GM12878 (cell line): ENCODE measurements at regions not wholly inside any gene's neighbourhood (a gene's known extent, or its start where the extent isn't known, plus 50 kb on each side); places are given as distances from the start of the nearest gene placed in this dataset.

ENCODE experiments used
- ATAC-seq: fragments of 200-7000 bp; cut with Tn5 transposase; 3 replicates; pipeline ENCODE4 v1.9.1; 2020; ENCODE audit warnings: mild to moderate bottlenecking, moderate library complexity
- BruUV-seq: library from RNA; stranded (reverse); fragments of 400-500 nt; replicated peaks from 2 replicates; lab custom pipeline; 2021; lab: Mats Ljungman, UMichigan
- CTCF ChIA-PET: fragments of 300-600 bp; sonication (Branson Sonifier 250); formaldehyde crosslinking; extraction: SDS; loops from one replicate; lab custom pipeline; 2021; ENCODE audit warnings: inconsistent platforms; lab: Yijun Ruan, JAX
- POLR2A ChIA-PET: fragments of 350-600 bp; formaldehyde crosslinking; extraction: SDS; loops from one replicate; lab custom pipeline; 2021; ENCODE audit warnings: inconsistent platforms; lab: Charles Lee
- RAD21 ChIA-PET: fragments of 300-600 bp; sonication (Branson Sonifier 250); formaldehyde crosslinking; loops from one replicate; lab custom pipeline; 2023; ENCODE audit warnings: antibody characterized with exemption; ENCODE audit not compliant: unreplicated experiment; lab: Charles Lee
- SMC1A ChIA-PET: fragments of 300-600 bp; sonication (Branson Sonifier 250); formaldehyde crosslinking; loops from one replicate; lab custom pipeline; 2023; ENCODE audit not compliant: unreplicated experiment, uncharacterized antibody; lab: Charles Lee
- DNase-seq: peaks from one replicate; pipeline ENCODE4 v3.0.0-alpha.2; 2011; ENCODE audit warnings: low read depth, low spot score
- FAIRE-seq: peaks from 3 replicates; lab custom pipeline; 2011; peaks lifted over from hg19 to GRCh38; lab: Jason Lieb, UNC
- H2AFZ ChIP-seq: 2 replicates; pipeline ENCODE4 v1.6.0; 2011; ENCODE audit warnings: low read depth, low read length, control low read depth; ENCODE audit not compliant: control insufficient read depth
- H3K27ac ChIP-seq: 2 replicates; pipeline ENCODE4 v1.5.1; 2011; ENCODE audit warnings: control low read depth; ENCODE audit not compliant: control insufficient read depth, insufficient read depth
- H3K27me3 ChIP-seq, 2 experiments: replicated peaks in 1 of 2; 2 replicates each; pipeline versions ENCODE4 v1.6.0 to v1.6.1; 2011; ENCODE audit warnings: low read length in 1 of 2; ENCODE audit not compliant: control insufficient read depth in 2 of 2, insufficient read depth in 2 of 2
- H3K36me3 ChIP-seq, 2 experiments: 2 replicates each; pipeline ENCODE4 v1.5.1; 2011; ENCODE audit warnings: low read length in 1 of 2; ENCODE audit not compliant: control insufficient read depth in 2 of 2, insufficient read depth in 2 of 2
- H3K4me1 ChIP-seq: 2 replicates; pipeline ENCODE4 v1.6.1; 2011; ENCODE audit warnings: mild to moderate bottlenecking, low read length, moderate library complexity, mixed read lengths; ENCODE audit not compliant: control insufficient read depth, insufficient read depth
- H3K4me2 ChIP-seq: 2 replicates; pipeline ENCODE4 v1.6.0; 2011; ENCODE audit warnings: control low read depth; ENCODE audit not compliant: control insufficient read depth, insufficient read depth
- H3K4me3 ChIP-seq: fragments of 200-600 bp; sonication (generic); 2 replicates; pipeline ENCODE4 v1.5.1; 2016
- H3K79me2 ChIP-seq: 2 replicates; pipeline ENCODE4 v1.6.0; 2011; ENCODE audit warnings: low read length; ENCODE audit not compliant: control insufficient read depth, insufficient read depth
- H3K9ac ChIP-seq: 2 replicates; pipeline ENCODE4 v1.8.0; 2011; ENCODE audit warnings: low read length, control low read depth, mixed read lengths; ENCODE audit not compliant: control insufficient read depth, insufficient read depth
- H3K9me3 ChIP-seq: replicated peaks from 3 replicates; pipeline ENCODE4 v1.5.1; 2011; ENCODE audit warnings: mild to moderate bottlenecking, low read length; ENCODE audit not compliant: control insufficient read depth, insufficient read depth
- H4K20me1 ChIP-seq: 2 replicates; pipeline ENCODE4 v1.6.0; 2011; ENCODE audit not compliant: control insufficient read depth, insufficient read depth
- BMI1 ChIP-seq: fragments of 450-650 bp; IDR thresholded peaks from 2 replicates; pipeline ENCODE4 v1.6.1; 2016; ENCODE audit warnings: mild to moderate bottlenecking, moderate library complexity, borderline replicate concordance
- CBFB ChIP-seq: IDR thresholded peaks from 2 replicates; pipeline ENCODE4 v1.6.1; 2016; ENCODE audit warnings: antibody characterized with exemption, low read depth
- GATAD2B ChIP-seq: fragments of 450-650 bp; conservative IDR thresholded peaks from 2 replicates; pipeline ENCODE4 v1.6.1; 2017; ENCODE audit warnings: low read depth, mild to moderate bottlenecking, moderate library complexity
- IKZF2 ChIP-seq, 2 experiments: fragments of 450-650 bp; IDR thresholded peaks; 2 replicates each; pipeline ENCODE4 v1.6.1; 2017; ENCODE audit warnings: mild to moderate bottlenecking in 2 of 2, moderate library complexity in 2 of 2
- MYC ChIP-seq: IDR thresholded peaks from 2 replicates; pipeline ENCODE4 v1.6.1; 2011; ENCODE audit warnings: mild to moderate bottlenecking, low read length, moderate library complexity, inconsistent platforms; ENCODE audit not compliant: insufficient read depth, insufficient replicate concordance, insufficient read length, severe bottlenecking
- NFIC ChIP-seq: IDR thresholded peaks from 2 replicates; pipeline ENCODE4 v1.6.1; 2012; ENCODE audit warnings: low read depth, mild to moderate bottlenecking, inconsistent platforms, low read length, moderate library complexity
- NRF1 ChIP-seq: conservative IDR thresholded peaks from 2 replicates; pipeline ENCODE4 v1.6.1; 2011; ENCODE audit warnings: mild to moderate bottlenecking, low read depth, low read length, improper control_type of control experiment
- PAX5 ChIP-seq: IDR thresholded peaks from 2 replicates; pipeline ENCODE4 v1.6.1; 2011; ENCODE audit warnings: low read depth, low read length, borderline replicate concordance
- POLR2AphosphoS2 ChIP-seq: IDR thresholded peaks from 2 replicates; pipeline ENCODE4 v1.6.1; 2011; ENCODE audit warnings: low read depth, mild to moderate bottlenecking, low read length, improper control_type of control experiment, moderate library complexity
- RAD21 ChIP-seq: IDR thresholded peaks from 2 replicates; pipeline ENCODE4 v1.6.1; 2011; ENCODE audit warnings: mild to moderate bottlenecking, low read depth, low read length, moderate library complexity; ENCODE audit not compliant: insufficient read depth
- RBBP5 ChIP-seq: fragments of 200-600 bp; sonication (generic); conservative IDR thresholded peaks from 2 replicates; pipeline ENCODE4 v1.6.1; 2016
- YY1 ChIP-seq: IDR thresholded peaks from 2 replicates; pipeline ENCODE4 v1.6.1; 2011; ENCODE audit warnings: low read depth, mild to moderate bottlenecking, low read length
- ZZZ3 ChIP-seq: IDR thresholded peaks from 2 replicates; pipeline ENCODE4 v1.6.1; 2011; ENCODE audit warnings: low read depth; ENCODE audit not compliant: control insufficient read depth, insufficient read length
- WGBS: methylation state at CpG from one replicate; pipeline ENCODE4 v1.1.6; 2016; ENCODE audit warnings: low lambda C conversion rate; ENCODE audit not compliant: insufficient replicate concordance, insufficient coverage; ENCODE audit errors: missing lambda C conversion rate; 5-methylcytosine and 5-hydroxymethylcytosine counted together
- in situ Hi-C: fragments of 300-500 bp; cut with MboI; formaldehyde crosslinking; loops from 9 replicates; pipeline ENCODE4 v1.14.3; 2018; ENCODE audit warnings: mixed read lengths
- intact Hi-C: fragments of 100-400 bp; cut with micrococcal nuclease; formaldehyde crosslinking; loops from one replicate; pipeline ENCODE4 v1.14.2; 2022; ENCODE audit not compliant: unreplicated experiment
- TF ChIP-seq, protein P1 (sequence below): IDR thresholded peaks from 2 replicates; pipeline ENCODE4 v1.6.1; 2011; ENCODE audit warnings: low read depth, low read length, improper control_type of control experiment, borderline replicate concordance
- TF ChIP-seq, protein P2 (sequence below): fragments of 450-650 bp; IDR thresholded peaks from 2 replicates; pipeline ENCODE4 v1.6.1; 2017; ENCODE audit warnings: borderline replicate concordance
- TF ChIP-seq, protein P3 (sequence below): fragments of 450-650 bp; IDR thresholded peaks from 2 replicates; pipeline ENCODE4 v1.6.1; 2017; ENCODE audit warnings: mild to moderate bottlenecking

GRCh38 chr12:123091230-123092150 lies 59.4 kb downstream of the PITPNM2 start:
- Histone ChIP-seq H3K4me1 (peaks cover 8% of the 10 kb centered on the region), H3K4me3 (no peak overlapping the region), H3K27ac (no peak overlapping the region), H4K20me1 (no peaks in the 10 kb centered on the region), H3K9ac (no peak overlapping the region), H3K36me3 (no peaks in the 10 kb centered on the region)
- FAIRE-seq: peak; percentile 27
- ChIA-PET POLR2A (no interaction called here), RAD21 (no interaction called here)
- no TSS peak for BruUV-seq
- WGBS: 79% methylated on average over 8 of the region's 8 CpGs
- peak; percentile 24; the same call in 2 of the 3 replicates for ATAC-seq
- no peak for TF ChIP-seq ZZZ3
- TF ChIP-seq BMI1: no peak
- no peak for TF ChIP-seq IKZF2 (IDR thresholded peaks at IDR 0.05)
- no peak for TF ChIP-seq YY1
- TF ChIP-seq MYC: no peak
- TF ChIP-seq, protein P1, sequence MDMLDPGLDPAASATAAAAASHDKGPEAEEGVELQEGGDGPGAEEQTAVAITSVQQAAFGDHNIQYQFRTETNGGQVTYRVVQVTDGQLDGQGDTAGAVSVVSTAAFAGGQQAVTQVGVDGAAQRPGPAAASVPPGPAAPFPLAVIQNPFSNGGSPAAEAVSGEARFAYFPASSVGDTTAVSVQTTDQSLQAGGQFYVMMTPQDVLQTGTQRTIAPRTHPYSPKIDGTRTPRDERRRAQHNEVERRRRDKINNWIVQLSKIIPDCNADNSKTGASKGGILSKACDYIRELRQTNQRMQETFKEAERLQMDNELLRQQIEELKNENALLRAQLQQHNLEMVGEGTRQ: no peak
- TF ChIP-seq, protein P2, sequence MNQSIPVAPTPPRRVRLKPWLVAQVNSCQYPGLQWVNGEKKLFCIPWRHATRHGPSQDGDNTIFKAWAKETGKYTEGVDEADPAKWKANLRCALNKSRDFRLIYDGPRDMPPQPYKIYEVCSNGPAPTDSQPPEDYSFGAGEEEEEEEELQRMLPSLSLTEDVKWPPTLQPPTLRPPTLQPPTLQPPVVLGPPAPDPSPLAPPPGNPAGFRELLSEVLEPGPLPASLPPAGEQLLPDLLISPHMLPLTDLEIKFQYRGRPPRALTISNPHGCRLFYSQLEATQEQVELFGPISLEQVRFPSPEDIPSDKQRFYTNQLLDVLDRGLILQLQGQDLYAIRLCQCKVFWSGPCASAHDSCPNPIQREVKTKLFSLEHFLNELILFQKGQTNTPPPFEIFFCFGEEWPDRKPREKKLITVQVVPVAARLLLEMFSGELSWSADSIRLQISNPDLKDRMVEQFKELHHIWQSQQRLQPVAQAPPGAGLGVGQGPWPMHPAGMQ: no peak
- TF ChIP-seq GATAD2B: no peak
- no peak for TF ChIP-seq RAD21
- no peak for TF ChIP-seq NRF1
- TF ChIP-seq PAX5: no peak
- no peak for TF ChIP-seq CBFB
- no peak for TF ChIP-seq RBBP5
- no peak for TF ChIP-seq NFIC
- TF ChIP-seq, protein P3, sequence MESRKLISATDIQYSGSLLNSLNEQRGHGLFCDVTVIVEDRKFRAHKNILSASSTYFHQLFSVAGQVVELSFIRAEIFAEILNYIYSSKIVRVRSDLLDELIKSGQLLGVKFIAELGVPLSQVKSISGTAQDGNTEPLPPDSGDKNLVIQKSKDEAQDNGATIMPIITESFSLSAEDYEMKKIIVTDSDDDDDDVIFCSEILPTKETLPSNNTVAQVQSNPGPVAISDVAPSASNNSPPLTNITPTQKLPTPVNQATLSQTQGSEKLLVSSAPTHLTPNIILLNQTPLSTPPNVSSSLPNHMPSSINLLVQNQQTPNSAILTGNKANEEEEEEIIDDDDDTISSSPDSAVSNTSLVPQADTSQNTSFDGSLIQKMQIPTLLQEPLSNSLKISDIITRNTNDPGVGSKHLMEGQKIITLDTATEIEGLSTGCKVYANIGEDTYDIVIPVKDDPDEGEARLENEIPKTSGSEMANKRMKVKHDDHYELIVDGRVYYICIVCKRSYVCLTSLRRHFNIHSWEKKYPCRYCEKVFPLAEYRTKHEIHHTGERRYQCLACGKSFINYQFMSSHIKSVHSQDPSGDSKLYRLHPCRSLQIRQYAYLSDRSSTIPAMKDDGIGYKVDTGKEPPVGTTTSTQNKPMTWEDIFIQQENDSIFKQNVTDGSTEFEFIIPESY: no peak
- TF ChIP-seq POLR2AphosphoS2: no peak
- TF ChIP-seq, all 136 proteins: peak for 0
- SMC1A ChIA-PET: no interaction called here
- Histone ChIP-seq H2AFZ (no peak overlapping the region), H3K27me3 (no peaks in the 10 kb centered on the region), H3K4me2 (no peak overlapping the region), H3K79me2 (no peaks in the 10 kb centered on the region), H3K9me3 (no peaks in the 10 kb centered on the region; the same call in 1 of the 3 replicates)
- in situ Hi-C loops: no loop called here
- CTCF ChIA-PET: no interaction called here
- intact Hi-C loops: no loop called here
- no peak for DNase-seq
